ENCODE measurements at regions not wholly inside any gene's neighbourhood (a gene's known extent, or its start where the extent isn't known, plus 50 kb on each side); places are given as distances from the start of the nearest gene placed in this dataset.

DNA sequence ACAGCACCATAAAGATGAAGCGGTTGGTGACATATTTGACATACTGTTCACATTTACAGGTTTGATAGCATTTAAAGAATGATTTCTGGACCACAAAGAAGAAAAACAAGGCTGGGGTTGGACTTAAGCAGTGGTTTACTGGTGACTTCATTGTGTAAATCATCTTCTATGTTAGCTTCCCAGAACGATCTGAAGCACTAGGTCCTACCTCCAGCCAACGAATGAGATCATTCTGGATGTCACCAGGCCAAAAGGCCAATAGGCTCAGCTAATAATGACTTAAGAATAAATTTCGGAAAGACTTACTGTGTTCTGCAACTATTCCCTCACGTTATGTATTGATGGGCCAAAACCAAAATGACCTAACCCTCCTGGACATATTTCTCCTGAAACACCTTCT is 675.3 kb upstream of the CCNG1 start:
- ATAC-seq (ENCODE audit: insufficient read depth, low read depth) (no peak), DNase-seq (no peak)
- H3K9ac ChIP-seq (ENCODE audit: low read depth, low read length): no peak overlapping the region
- H2AFZ ChIP-seq (ENCODE audit: low read depth, low read length): no peak overlapping the region
- H3K9me3 ChIP-seq (ENCODE audit: insufficient read depth, low read length, severe bottlenecking): no peaks in the 10 kb centered on the region
- H3K79me2 ChIP-seq (ENCODE audit: insufficient read depth, low read length): no peaks in the 10 kb centered on the region
- no peak overlapping the region for H3K4me3 ChIP-seq (ENCODE audit: low read depth in 1 of 2, low read length in 2 of 2)
- no peaks in the 10 kb centered on the region for H4K20me1 ChIP-seq (ENCODE audit: insufficient read depth, low read length)
- H3K4me1 ChIP-seq (ENCODE audit: insufficient read depth, low read length): no peaks in the 10 kb centered on the region
- no peak overlapping the region for H3K4me2 ChIP-seq (ENCODE audit: insufficient read depth, low read length)
- TF ChIP-seq, protein P1, sequence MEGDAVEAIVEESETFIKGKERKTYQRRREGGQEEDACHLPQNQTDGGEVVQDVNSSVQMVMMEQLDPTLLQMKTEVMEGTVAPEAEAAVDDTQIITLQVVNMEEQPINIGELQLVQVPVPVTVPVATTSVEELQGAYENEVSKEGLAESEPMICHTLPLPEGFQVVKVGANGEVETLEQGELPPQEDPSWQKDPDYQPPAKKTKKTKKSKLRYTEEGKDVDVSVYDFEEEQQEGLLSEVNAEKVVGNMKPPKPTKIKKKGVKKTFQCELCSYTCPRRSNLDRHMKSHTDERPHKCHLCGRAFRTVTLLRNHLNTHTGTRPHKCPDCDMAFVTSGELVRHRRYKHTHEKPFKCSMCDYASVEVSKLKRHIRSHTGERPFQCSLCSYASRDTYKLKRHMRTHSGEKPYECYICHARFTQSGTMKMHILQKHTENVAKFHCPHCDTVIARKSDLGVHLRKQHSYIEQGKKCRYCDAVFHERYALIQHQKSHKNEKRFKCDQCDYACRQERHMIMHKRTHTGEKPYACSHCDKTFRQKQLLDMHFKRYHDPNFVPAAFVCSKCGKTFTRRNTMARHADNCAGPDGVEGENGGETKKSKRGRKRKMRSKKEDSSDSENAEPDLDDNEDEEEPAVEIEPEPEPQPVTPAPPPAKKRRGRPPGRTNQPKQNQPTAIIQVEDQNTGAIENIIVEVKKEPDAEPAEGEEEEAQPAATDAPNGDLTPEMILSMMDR (IDR thresholded peaks at IDR 0.05; ENCODE audit: borderline replicate concordance, extremely low read depth, low read length, poor library complexity, severe bottlenecking): no peak
- TF ChIP-seq EZH2 (IDR thresholded peaks at IDR 0.05; ENCODE audit: borderline replicate concordance, low read depth, low read length, severe bottlenecking): no peak
- H3K27ac ChIP-seq (ENCODE audit: low read length): no peak overlapping the region
- H3K36me3 ChIP-seq (ENCODE audit: insufficient read depth, low read length): no peaks in the 10 kb centered on the region
- H3K27me3 ChIP-seq (ENCODE audit: insufficient read depth, low read length, poor library complexity): no peaks in the 10 kb centered on the region

DNA sequence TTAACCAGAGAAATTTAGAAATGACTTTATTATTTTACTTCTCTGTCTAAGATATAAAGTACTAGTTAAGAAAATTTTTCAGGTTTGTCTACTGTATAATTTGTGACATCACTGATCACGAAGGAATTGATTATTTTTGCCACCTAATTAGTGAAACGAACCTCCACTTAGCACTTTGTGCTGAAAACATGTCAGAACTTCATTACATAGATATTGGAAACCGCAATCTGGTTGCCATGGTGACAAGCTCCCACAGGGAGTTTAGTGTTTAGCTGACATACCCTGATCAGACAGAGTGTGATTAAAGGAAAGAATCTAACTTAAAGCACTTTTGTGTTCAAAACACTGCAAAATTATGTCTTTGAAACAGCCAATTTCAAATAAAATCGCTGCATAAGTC is 668.4 kb upstream of the CCNG1 start:
- Histone ChIP-seq H3K4me3 (ENCODE audit: low read depth in 1 of 2, low read length in 2 of 2) (no peak overlapping the region), H3K27me3 (ENCODE audit: insufficient read depth, low read length, poor library complexity) (no peaks in the 10 kb centered on the region), H3K4me2 (ENCODE audit: insufficient read depth, low read length) (no peak overlapping the region), H3K36me3 (ENCODE audit: insufficient read depth, low read length) (no peaks in the 10 kb centered on the region), H4K20me1 (ENCODE audit: insufficient read depth, low read length) (no peaks in the 10 kb centered on the region), H3K9me3 (ENCODE audit: insufficient read depth, low read length, severe bottlenecking) (no peaks in the 10 kb centered on the region), H3K79me2 (ENCODE audit: insufficient read depth, low read length) (no peaks in the 10 kb centered on the region), H2AFZ (ENCODE audit: low read depth, low read length) (no peak overlapping the region), H3K27ac (ENCODE audit: low read length) (no peak overlapping the region), H3K4me1 (ENCODE audit: insufficient read depth, low read length) (no peaks in the 10 kb centered on the region), H3K9ac (ENCODE audit: low read depth, low read length) (no peak overlapping the region)
- TF ChIP-seq EZH2 (IDR thresholded peaks at IDR 0.05; ENCODE audit: borderline replicate concordance, low read depth, low read length, severe bottlenecking): no peak
- TF ChIP-seq, protein P1 (IDR thresholded peaks at IDR 0.05; ENCODE audit: borderline replicate concordance, extremely low read depth, low read length, poor library complexity, severe bottlenecking): no peak
- no peak for ATAC-seq (ENCODE audit: insufficient read depth, low read depth)
- peak; percentile 12 for DNase-seq

DNA sequence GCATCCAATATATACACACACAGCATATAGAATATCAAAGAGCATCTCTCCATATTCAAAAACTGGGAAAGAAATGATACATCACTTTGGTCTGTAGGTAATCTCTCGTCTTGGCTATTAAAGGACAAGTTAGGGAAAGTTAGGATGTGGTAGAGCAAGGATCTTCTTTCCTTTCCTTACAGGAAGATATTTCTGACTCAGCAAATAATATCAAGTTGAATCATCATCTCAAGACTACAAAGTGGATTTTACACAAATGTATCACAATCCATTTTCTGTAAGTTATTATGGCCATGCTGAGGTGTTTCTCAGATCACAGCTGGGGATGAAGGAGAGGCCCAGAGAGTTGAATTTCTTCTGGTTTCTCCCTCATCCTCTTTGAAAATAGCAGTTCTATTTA is 651.7 kb upstream of the CCNG1 start:
- Histone ChIP-seq H3K27ac (ENCODE audit: low read length) (no peak overlapping the region), H3K9me3 (ENCODE audit: insufficient read depth, low read length, severe bottlenecking) (no peaks in the 10 kb centered on the region), H3K4me3 (ENCODE audit: low read depth in 1 of 2, low read length in 2 of 2) (no peak overlapping the region), H3K27me3 (ENCODE audit: insufficient read depth, low read length, poor library complexity) (no peaks in the 10 kb centered on the region), H3K4me2 (ENCODE audit: insufficient read depth, low read length) (no peak overlapping the region), H3K79me2 (ENCODE audit: insufficient read depth, low read length) (no peaks in the 10 kb centered on the region), H4K20me1 (ENCODE audit: insufficient read depth, low read length) (no peaks in the 10 kb centered on the region), H3K36me3 (ENCODE audit: insufficient read depth, low read length) (no peaks in the 10 kb centered on the region), H3K9ac (ENCODE audit: low read depth, low read length) (no peak overlapping the region), H2AFZ (ENCODE audit: low read depth, low read length) (no peak overlapping the region), H3K4me1 (ENCODE audit: insufficient read depth, low read length) (no peaks in the 10 kb centered on the region)
- DNase-seq (no peak), ATAC-seq (ENCODE audit: insufficient read depth, low read depth) (no peak)
- TF ChIP-seq, protein P1 (IDR thresholded peaks at IDR 0.05; ENCODE audit: borderline replicate concordance, extremely low read depth, low read length, poor library complexity, severe bottlenecking): no peak
- no peak for TF ChIP-seq EZH2 (IDR thresholded peaks at IDR 0.05; ENCODE audit: borderline replicate concordance, low read depth, low read length, severe bottlenecking)

DNA sequence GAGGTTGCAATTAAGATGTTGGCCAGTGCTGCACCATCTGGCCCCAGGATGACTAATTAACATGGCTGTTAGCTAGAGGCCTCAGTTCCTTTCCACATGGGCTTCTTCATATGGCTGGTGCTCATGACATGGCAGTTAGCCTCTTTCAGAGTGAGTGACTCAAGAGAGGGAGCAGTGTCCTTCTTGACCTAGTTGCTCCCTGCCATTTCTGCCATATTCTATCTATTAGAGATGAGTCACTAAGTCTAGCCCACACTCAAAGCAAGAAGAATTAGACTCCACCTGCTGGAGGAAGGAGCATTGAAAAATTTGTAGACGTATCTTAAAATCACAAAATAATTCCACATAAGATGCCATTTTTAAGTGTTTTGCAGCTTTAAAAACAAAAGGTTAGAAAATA is 651.2 kb upstream of the CCNG1 start:
- no peaks in the 10 kb centered on the region for H4K20me1 ChIP-seq (ENCODE audit: insufficient read depth, low read length)
- no peaks in the 10 kb centered on the region for H3K4me1 ChIP-seq (ENCODE audit: insufficient read depth, low read length)
- no peaks in the 10 kb centered on the region for H3K79me2 ChIP-seq (ENCODE audit: insufficient read depth, low read length)
- H2AFZ ChIP-seq (ENCODE audit: low read depth, low read length): no peak overlapping the region
- no peaks in the 10 kb centered on the region for H3K36me3 ChIP-seq (ENCODE audit: insufficient read depth, low read length)
- TF ChIP-seq, protein P1 (IDR thresholded peaks at IDR 0.05; ENCODE audit: borderline replicate concordance, extremely low read depth, low read length, poor library complexity, severe bottlenecking): peak; percentile 6
- no peak for TF ChIP-seq EZH2 (IDR thresholded peaks at IDR 0.05; ENCODE audit: borderline replicate concordance, low read depth, low read length, severe bottlenecking)
- no peak overlapping the region for H3K4me2 ChIP-seq (ENCODE audit: insufficient read depth, low read length)
- no peaks in the 10 kb centered on the region for H3K27me3 ChIP-seq (ENCODE audit: insufficient read depth, low read length, poor library complexity)
- H3K27ac ChIP-seq (ENCODE audit: low read length): no peak overlapping the region
- no peaks in the 10 kb centered on the region for H3K9me3 ChIP-seq (ENCODE audit: insufficient read depth, low read length, severe bottlenecking)
- H3K4me3 ChIP-seq (ENCODE audit: low read depth in 1 of 2, low read length in 2 of 2): no peak overlapping the region
- DNase-seq (no peak), ATAC-seq (ENCODE audit: insufficient read depth, low read depth) (no peak)
- H3K9ac ChIP-seq (ENCODE audit: low read depth, low read length): no peak overlapping the region

All from DND-41 (cell line).